Vagina (tissue), 2 donors: ENCODE measurements at regions not wholly inside any gene's neighbourhood (a gene's known extent, or its start where the extent isn't known, plus 50 kb on each side); places are given as distances from the start of the nearest gene placed in this dataset.

Experiments
- CTCF ChIP-seq, 3 experiments: fragments of 450-650 bp in 2 of 3; fragments of 200-600 bp in 1 of 3; sonication (generic) in 1 of 3; IDR thresholded peaks; one replicate each; pipeline ENCODE4 v1.5.1; 2017 to 2019; ENCODE audit warnings: antibody characterized with exemption in 3 of 3, mild to moderate bottlenecking in 2 of 3, moderate library complexity in 2 of 3
- POLR2A ChIP-seq, 2 donors: fragments of 450-650 bp; IDR thresholded peaks; one replicate each; pipeline ENCODE4 v1.6.1; 2017; ENCODE audit warnings: antibody characterized with exemption in 2 of 2, mild to moderate bottlenecking in 2 of 2, moderate library complexity in 2 of 2
- POLR2AphosphoS5 ChIP-seq, 2 donors: sonication (generic); formaldehyde crosslinking; IDR thresholded peaks; one replicate each; pipeline ENCODE4 v1.9.0; 2017; ENCODE audit warnings: antibody characterized with exemption in 2 of 2, mild to moderate bottlenecking in 2 of 2, low read depth in 1 of 2; ENCODE audit not compliant: insufficient read depth in 1 of 2

DNA sequence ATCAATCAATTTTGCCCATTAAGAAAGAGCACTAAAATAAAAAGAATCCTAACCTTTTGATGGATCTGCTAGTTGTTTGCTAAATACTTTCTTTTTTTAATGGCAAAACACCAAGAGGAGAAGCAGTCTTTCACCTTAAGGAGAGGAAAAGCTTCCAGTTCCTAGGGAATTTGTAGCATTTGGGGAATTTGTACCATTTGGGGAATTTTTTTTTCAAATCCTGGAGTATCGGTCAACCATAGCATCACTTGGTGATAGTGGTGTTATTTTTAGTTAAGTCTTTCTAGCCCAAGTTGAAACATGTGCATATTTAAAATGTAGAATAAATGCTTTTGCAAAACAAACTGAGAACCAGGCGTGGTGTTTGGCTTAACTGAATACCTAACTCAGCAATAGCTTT, 117.5 kb upstream of the SEMA6D start:
- TF ChIP-seq POLR2AphosphoS5 (IDR thresholded peaks at IDR 0.05; ENCODE audit: insufficient read depth in 1 of 2, low read depth in 1 of 2) (no peak), POLR2A (IDR thresholded peaks at IDR 0.05) (no peak), CTCF (IDR thresholded peaks at IDR 0.05) (no peak)
